H1 (cell line): ENCODE measurements at regions not wholly inside any gene's neighbourhood (a gene's known extent, or its start where the extent isn't known, plus 50 kb on each side); places are given as distances from the start of the nearest gene placed in this dataset.

ENCODE experiments used
- CHD2 ChIP-seq: IDR thresholded peaks from 2 replicates; pipeline ENCODE4 v1.6.1; 2012; ENCODE audit warnings: low read length, improper control_type of control experiment
- CREB1 ChIP-seq: IDR thresholded peaks from 2 replicates; pipeline ENCODE4 v1.6.1; 2012; ENCODE audit warnings: inconsistent platforms
- RNF2 ChIP-seq: fragments of 200-900, 300-1000 bp; sonication (generic); IDR thresholded peaks from 2 replicates; pipeline ENCODE4 v1.7.1; 2016; ENCODE audit warnings: borderline replicate concordance, low read depth, mild to moderate bottlenecking, antibody characterized with exemption, low read length; ENCODE audit not compliant: poor library complexity, severe bottlenecking; ENCODE audit errors: missing control alignments

DNA sequence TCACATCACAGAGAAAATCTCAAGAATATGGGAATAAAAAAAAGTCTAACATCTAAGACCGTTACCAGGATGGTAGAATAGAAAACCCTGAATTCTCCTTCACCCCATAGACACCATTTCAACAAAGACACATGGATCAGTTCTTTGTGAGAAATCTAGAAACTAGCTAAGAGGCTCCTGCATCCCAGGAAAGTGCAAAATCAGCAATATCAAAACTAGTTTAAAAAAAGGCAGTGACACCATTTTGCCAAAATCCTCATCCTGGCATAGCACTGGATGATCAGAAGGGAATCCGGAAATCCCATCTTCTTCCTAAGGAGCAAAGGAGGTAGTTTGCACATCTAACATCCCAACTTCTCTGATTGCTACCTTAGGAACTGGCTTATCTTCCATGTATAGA is 88.9 kb upstream of the MAGEE2 start (continued):
- TF ChIP-seq RNF2 (no peak), CREB1 (no peak), CHD2 (no peak)
